Stimulated activated naive CD4-positive, alpha-beta T cell treated with Interleukin-2 at 50 U/mL for 16 hours (primary cell): ENCODE measurements at regions not wholly inside any gene's neighbourhood (a gene's known extent, or its start where the extent isn't known, plus 50 kb on each side); places are given as distances from the start of the nearest gene placed in this dataset.

Experiments used
- DNase-seq: peaks from one replicate; lab custom pipeline; 2025; lab: John Stamatoyannopoulos, UW

DNA sequence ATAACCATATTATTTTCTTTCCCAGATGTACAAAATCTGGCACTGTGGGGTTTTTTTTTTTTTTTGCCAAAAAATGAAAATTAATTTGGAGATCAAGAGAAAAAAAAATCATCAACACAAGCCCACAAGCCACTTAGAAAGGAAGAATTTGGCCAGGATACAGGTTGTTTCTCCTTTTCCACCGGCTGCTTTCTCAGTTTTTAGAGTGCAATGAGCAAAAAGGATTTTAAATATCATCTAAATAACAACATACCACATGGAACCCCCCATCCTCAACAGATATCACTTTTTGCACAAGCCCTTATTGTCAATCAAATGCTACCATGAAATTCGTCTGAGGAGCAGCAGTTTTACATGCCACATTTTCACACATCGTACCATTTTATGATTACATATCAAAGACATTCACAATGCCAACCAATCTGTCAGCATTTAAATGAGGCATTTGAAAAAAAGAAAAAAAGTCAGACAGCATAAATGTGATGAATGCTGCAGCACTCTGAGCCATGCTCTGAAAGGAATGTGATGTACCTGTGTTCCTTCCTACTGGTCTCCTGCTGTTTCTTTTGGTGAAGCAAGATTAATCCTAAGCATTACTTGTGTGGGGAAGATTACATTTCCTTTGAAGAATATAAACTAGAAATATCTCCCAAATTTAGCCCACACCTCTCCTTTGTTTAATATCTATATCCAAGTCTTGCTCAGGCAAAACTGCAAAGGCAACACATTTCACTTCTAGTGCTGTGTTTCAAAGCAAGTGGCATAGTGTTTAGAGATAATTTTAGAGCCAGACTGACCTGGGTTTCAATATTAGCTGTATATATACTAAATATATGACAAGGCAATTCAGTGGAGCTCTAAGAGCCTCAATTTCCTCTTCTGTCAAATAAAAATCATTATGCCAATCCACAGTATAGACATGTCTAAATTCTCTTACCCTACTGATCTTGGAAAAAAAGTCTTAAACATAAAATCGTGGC, 391.3 kb downstream of the CMPK2 start:
- no peak for DNase-seq

DNA sequence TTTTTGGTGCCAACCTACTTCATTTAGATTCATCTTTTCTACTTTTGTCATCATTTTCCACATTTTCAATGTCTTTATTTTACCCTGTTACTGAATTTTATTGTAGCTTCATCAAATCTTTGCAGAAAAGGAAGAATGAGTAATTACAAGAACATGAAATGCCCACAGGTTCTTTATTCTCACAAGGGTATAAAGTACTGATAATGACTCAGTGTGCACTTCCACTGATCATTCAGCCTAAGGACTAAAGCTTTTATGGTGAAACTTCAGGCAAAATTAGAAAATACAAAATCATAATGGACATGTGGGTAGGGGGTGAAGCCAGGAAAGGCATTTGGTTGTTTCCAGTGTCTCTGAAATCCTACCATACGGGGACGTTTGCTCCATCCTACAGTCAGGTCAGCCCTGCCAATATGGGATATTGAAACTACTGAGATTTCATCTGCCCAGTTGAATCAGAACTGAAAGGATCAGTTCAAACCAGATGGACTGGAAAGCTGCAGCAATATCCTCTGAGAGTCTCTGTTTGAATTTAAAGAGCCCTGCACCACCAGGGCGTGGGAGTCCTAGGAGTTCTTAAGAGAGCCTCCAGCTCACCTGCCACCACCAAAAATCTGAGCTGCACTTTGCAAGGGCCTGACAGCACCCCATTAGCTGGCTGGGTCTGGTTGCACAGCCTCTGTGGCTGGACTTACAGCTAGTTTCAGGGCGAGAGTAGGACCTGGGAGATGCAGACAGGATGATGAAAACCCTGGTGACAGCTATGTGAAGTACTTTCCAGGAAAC, 390.4 kb downstream of the CMPK2 start:
- DNase-seq, result no peak

DNA sequence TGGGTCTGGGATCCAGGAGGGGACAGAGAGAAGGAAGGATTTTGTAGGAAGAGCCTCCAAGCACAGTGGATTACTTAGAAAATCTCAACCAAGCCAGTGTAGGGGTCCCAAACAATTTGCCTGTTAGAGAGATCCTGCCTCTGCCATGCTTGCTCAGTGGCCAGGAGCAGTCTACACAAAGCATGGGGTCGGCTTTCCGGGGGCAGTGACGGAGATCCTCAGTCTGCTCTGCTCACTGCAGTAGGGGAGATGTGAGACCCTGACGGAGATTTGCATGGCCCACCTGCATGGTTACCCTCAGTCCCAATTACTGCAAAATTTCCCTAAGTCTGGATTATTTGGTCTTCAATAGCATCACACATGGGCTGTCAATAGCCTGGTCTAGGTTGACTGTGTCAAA, 385.2 kb downstream of the CMPK2 start:
- DNase-seq, result no peak

DNA sequence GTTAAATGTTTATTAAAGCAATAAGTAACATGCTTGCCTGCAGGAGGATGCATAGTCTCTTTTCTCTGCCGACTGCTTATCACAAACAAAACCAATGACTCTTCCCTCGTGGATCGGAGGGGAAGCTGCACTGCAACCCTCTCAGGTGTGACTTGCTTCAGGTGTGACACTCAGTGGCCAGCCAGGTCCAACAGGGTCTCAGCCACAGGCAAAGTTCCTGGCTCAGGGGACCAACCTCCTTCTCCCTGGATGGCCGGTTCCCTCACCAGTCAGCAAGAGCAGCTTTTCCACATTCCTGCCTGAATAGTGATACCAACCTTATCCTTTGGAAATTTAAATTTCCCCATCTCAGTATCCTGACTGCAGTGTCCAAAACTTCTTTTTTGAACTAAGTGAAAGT, 383.5 kb downstream of the CMPK2 start:
- no peak for DNase-seq

DNA sequence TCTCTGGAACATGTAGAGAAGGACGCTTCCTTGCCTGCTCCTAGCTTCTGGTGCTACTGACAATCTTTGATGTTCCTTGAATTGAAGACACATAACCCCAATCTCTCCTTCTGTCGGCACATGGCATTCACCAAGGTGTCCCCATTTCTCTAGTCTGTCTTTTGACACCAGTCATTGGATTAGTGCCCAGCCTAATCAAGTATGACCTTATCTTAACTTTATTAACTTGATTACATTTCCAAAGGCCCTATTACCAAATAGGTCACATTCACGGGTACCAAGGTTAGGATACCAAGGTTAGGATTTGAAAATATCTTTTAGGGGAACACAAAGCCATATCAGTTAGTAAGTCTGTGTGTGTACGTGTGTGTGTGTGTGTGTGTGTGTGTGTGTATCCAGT, 377.9 kb downstream of the CMPK2 start:
- no peak for DNase-seq

DNA sequence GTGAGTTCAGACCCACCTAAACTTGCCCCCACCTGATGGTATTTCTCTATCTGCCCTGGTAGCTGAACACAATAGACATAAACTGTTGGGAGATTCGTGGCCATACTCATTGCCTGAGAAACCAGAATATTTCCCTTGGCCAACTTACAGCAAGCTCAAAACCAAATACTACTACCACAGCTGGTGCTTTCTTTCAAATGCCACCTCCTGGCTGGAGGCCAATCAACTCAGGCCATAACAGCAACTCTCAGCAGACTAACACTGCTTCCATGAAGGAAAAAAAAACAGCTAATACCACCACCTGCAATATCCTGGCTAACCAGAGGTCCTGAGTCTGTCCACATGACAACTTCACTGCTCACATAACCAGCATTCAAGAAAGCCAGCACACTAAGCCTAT, 373.1 kb downstream of the CMPK2 start:
- no peak for DNase-seq

DNA sequence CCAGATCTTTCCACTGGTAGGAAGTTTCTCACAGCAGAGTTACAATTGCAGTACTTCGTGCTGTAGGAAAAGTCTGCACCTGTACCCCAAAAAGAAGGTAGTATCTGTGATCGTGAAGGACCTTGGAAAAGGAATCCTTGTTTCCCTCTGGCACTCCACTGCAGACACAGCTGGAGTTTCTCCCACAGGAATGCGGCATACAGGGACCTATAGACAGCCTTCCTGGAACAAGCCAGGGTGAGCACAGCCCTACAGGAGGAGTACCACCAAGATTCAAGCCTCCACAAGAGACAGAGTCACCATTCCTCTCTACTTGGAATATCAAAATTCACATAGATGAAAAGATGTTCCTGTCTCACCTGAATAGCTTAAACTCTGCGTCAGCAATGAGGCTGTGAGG, 372.4 kb downstream of the CMPK2 start:
- no peak for DNase-seq

DNA sequence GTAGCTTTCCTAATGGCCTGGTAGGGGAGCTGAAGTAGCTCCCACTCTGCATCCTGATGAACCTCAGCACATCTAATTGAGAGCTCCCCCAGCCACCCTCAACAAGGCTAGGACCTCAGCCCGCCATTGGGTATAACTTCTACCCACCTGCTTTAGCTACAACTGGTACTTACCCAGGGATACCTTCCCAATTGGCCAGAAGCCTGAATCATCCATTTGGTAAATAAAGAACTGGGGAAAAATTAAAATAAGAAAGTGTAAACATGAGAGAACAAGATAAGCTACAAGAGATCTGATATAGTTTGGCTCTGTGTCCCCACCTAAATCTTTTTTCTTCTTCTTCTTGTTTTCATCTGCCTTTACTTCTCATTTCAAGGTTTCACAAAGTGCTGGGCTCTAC, 372.0 kb downstream of the CMPK2 start:
- DNase-seq, result no peak

DNA sequence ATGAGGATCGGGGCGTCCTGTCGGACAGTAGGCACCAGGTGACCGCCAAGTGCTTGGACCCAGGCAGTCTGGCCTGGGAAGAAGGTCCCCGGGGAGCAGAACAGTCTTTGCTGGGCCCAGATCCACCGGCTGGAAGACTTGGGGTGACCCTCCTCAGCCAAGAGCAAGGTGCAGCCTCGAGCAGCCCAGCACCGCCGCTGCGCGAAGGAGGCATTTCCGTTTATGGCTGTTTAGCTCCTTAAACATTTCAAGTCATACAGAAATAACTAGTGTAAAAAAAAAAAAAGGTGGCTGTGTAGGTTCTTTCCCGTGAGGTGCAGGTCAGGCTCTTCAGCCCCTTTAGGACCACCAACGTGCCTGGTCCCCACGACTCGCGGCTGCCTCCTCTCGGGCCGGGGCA, 370.2 kb downstream of the CMPK2 start:
- no peak for DNase-seq

DNA sequence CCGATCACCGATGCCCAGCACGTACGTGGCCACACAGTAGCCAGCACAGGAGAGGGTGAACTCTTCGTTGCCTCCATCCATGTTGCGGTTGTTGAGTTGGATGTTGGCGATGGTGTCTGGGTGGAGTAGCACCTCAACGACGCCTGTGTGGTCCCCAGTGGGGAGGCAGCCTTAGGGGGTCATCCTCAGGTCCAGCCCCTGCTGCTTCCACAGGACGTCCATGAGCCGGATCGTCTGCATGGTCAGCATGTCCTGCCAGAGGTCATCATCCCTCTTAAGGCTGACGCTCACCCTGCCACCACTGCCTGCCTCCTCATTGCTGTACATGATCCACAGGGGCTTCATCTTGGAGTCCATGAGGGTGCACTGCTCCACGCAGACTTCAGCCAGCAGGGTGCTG, 369.3 kb downstream of the CMPK2 start:
- DNase-seq, result no peak

DNA sequence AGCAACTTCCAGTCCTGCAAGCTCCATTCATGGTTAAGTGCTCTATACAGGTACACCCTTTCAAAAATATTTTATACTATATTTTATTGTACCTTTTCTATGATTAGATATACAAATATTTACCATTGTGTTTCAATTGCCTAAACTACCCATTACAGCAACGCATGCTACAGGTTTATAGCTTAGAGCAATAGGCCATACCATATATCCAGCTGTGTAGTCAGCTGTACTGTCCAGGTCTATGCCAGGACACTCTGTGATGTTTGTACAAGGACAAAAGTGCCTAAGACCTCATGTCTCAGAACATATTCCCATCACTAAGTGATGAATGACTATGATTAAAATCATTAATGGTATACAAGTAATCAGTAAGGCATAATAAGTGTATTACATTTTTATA, 368.7 kb downstream of the CMPK2 start:
- DNase-seq, result no peak

DNA sequence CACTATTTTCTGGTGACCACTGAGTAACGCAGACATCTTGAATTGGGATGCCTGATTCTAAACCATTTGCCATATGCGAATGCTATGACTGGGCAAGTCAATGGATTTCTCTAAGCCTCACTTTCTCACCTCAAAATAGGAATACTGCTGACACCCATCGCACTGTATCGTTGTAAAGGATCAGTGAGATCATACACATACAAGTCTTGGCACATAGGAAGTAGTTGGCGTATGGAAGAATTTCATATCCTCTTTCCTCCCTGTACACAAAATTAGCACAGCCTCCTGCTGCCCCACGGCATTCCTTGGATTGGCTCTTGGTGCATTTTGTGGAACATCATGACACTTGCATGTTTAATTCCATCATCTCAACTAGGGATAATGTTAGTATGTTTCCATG, 366.9 kb downstream of the CMPK2 start:
- DNase-seq, result no peak

DNA sequence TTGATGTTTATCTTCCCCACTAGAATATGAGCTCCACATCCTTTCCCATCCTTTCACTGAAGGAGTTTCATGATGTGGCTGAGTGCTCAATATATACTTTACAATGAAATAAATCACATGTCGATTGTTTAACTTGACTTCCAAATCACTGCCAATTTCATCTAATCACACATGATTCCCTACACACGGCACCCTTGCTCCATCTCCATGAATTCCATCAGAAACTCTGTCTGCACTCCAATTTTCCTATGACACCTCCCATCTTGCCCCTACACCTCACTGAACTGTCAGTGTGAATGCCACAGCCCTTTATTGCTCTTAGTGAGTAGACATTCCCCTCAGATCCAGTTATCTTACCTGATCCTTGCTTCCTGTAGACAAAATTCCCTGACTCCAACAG, 366.0 kb downstream of the CMPK2 start:
- no peak for DNase-seq

DNA sequence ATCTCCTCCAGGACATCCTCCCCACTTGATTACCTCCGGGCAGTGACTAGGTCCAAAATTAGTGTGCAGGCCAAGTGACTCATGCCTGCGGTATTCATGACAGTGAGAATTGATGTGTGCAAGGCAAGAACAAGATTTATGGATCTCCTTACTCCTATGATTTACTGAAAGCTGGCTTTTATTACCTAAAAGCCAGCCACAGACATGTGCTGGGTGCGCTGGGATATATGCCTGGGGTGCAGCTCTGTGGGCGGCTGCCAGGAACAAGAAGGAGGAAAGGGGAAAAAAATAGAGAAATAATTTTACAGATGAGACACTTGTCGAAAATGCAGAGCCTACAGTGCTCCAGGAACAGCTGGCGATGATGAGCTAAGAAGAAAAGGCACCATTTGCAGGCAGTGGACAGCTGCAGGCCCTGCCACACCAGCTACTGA, 359.3 kb downstream of the CMPK2 start:
- no peak for DNase-seq

DNA sequence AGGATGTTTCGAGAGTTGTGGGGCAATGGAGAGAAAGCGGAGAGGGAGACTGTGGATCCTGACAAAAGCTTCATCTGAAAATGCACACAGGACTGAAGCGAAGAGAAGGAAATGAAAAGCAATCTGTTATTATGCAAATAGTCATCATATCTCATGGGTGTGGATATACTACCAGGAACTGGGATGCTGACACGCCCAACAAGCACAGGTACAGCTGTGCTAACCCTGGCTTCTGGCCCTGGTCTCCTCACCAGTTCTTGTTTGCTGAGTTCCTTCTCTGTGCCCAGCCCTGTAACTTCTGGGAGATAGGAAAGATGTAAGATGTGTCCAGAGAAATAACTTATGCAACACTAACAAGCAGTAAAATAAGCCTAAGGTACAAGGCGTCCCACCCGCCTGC, 358.8 kb downstream of the CMPK2 start:
- no peak for DNase-seq

DNA sequence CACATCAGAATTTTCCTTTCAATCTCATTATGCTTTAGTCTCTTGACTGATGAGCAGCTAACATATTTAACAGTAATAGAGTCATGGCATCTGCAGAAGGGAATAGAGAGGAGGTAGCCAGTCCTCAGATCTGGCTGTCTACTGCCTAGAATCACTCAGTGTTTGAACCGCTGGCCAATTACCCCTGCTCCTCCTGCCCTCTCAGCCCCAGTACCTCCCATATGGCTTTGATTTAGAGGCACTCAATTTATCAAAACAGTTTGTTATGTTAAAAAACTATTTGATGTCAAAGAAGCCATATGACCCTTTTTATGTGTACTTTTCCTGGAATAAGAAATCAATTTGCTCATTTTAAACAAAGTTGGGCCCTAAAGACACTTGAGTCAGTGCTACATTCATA, 355.2 kb downstream of the CMPK2 start:
- no peak for DNase-seq

DNA sequence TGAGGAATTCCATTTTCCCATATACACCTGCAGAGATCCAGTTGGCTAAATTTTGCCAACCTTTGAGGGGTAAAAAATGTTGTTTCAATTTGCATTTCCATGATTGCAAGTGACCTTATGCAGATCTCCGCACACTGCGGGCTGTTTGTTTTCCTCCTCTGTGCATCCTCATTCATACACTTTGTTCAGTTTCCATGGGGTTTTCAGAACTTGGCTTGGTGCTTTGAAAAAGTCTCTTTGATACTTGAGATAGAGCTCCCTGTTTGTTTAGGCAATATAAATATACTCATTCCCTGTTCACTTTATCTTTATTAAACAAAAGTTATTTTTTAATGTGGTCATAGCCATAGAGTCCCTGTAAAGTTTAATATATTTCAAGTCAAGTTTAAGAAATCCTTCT, 353.1 kb downstream of the CMPK2 start:
- no peak for DNase-seq

DNA sequence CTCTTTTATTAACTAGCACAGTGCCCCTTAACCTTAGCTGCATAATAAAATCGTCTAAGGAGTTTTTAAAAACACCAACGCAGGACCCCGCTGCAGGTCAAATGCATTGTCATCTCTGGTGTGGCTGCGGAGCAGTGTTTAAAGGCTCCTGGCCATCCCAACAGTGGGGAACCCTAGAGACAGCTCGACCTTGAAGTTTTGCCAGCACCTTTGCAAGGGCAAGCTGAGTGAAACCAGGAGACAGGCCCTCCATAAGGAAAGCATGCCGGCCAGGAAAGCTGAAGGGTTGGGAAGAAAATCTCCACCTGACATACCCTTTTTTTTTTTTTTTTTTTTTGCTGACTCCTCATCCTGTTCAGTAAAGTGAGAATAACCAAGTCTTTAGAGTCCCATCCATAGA, 349.0 kb downstream of the CMPK2 start:
- DNase-seq, result no peak

DNA sequence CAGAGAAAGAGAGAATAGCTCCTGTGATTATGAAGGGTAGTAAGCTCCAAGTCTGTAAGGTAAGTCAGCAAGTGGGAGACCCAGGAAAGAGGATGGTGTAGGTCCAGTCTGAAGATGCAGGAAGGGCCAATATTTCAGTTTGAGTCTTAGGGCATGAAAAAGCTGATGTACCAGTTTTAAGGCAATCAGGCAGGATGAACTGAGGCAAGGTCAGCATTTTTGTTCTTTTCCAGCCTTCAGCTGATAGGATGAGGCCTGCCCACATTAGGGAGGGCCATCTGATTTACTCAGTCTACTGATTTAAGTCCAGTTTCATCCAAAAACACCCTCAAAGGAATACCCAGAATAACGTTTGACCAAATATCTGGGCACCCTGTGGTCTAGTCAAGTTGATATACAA, 347.3 kb downstream of the CMPK2 start:
- DNase-seq, result no peak

DNA sequence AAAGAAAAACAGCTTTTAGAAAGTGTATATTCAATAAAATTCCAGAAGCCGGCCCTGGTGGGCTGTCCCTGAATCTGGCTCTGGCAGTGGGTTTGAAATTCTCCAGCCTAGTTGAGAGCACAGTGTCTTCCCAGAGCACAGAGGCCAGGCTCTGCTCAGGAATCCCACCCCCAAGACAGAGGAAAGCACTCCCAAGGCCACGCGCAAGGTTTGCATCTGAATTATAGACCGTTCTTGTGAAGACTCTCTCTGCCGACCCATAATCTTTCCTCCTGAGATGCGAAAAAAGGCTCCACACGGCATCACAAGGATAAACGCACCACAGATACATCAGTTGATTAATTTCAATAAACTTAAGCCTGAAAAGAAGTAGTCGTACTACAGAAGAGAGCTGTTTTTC, 342.2 kb downstream of the CMPK2 start:
- DNase-seq, result no peak

DNA sequence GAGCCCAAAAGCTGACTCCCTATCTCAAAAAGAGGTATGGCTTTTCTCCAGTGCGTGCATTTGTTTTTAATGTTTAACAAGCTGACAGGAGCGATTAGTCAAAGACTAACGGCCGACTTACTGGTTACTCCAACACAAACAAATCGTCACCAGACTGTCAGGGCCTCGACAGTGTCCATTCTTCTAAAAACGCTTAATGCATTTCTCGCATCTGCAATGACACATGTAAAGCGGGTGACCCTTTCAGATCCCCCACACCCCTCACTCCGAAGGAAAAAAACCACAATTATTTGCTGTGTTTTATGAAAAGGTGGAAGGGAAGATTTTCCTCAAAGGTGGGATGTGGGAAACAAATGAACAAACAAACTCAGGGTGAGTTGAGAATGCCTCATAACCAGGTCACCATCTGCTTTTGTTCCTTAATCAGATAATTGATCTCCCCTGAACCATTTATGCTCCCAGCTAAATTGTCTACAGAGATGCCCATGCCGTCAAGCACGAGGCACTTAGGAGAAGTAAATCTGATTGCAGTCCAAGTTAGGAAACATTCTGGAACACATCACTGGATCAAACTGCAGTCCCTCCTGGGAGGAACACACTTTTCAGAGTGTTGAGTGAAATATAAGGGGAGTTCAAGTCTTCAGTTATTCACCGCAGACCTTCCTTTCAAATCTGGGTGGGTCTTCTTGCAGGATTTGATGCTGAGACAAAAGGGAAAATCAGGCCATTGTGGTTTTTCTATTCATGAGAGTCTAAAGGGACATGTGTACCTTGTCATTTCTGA, 340.8 kb downstream of the CMPK2 start:
- DNase-seq, result no peak

DNA sequence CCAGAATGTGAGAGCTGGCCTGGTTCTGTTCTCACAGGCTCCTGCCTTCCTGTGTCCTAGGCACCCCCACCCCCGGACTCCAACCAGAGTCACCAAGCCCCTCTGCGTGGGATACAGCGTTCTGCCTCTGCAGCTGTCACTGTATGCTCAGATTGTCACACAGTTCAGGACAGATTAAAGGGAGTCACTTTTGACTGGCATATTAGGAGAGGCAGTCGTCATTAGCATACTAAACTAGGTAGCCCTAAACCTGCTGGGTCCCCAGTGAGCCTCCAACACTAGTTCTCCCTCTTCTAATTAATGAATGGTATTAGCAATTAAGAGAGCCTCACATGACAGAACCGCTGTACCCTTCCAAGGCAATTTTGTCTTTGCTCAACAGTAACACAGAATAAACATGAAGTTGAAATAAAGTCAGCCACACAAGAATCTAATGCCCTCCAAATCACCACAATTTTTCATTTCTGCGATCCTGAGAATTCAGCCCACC, 340.2 kb downstream of the CMPK2 start:
- DNase-seq, result no peak
